Brain microvascular endothelial cell (primary cell): ENCODE measurements at regions not wholly inside any gene's neighbourhood (a gene's known extent, or its start where the extent isn't known, plus 50 kb on each side); places are given as distances from the start of the nearest gene placed in this dataset.
A peak's percentile ranks its signal among the peaks of the same experiment; 100 is the strongest.

ENCODE experiments used
- DNase-seq: peaks from one replicate; pipeline ENCODE4 v3.0.0-alpha.2; 2020
- H3K27ac ChIP-seq: fragments of 250-450 bp; sonication (Bioruptor Pico); 2 replicates; pipeline ENCODE4 v1.5.1; 2020; ENCODE audit warnings: mild to moderate bottlenecking, moderate library complexity
- H3K27me3 ChIP-seq: fragments of 250-450 bp; sonication (Bioruptor Pico); replicated peaks from 2 replicates; pipeline ENCODE4 v1.5.1; 2020; ENCODE audit warnings: mild to moderate bottlenecking
- H3K36me3 ChIP-seq: fragments of 250-450 bp; sonication (Bioruptor Pico); replicated peaks from 2 replicates; pipeline ENCODE4 v1.5.1; 2020; ENCODE audit warnings: mild to moderate bottlenecking
- H3K4me3 ChIP-seq: 2 replicates; pipeline ENCODE4 v1.5.1; 2011; ENCODE audit warnings: low read depth, mild to moderate bottlenecking, control low read depth, low read length, moderate library complexity
- in situ Hi-C: cut with HindIII; loops from 2 replicates; pipeline ENCODE4 v1.10.0; 2017; ENCODE audit warnings: low sequenced_read_pairs, low pct_ligation_motif_present
- TF ChIP-seq, protein P1 (sequence below): IDR thresholded peaks from 2 replicates; pipeline ENCODE4 v1.5.1; 2011; ENCODE audit warnings: low read depth, mild to moderate bottlenecking, moderate library complexity, low read length, control low read depth, inconsistent platforms; ENCODE audit errors: missing control alignments

DNA sequence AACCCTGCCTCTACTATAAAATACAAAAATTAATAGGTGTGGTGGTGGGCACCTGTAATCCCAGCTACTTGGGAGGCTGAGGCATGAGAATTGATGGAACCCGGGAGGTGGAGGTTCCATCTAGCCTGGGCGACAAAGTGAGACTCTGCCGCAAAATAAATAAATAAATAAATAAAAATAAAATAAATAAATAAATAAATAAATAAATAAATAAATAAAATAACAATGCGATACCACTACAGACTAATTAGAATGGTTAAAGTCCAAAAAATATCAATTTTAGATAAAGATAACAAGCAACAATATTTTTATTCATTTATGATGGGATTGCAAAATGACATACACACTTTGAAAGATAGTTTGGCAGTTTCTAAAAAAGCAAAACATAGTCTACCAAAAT lies 1131.5 kb downstream of the SI start:
- Histone ChIP-seq H3K36me3 (no peaks in the 10 kb centered on the region), H3K4me3 (no peak overlapping the region), H3K27me3 (no peaks in the 10 kb centered on the region), H3K27ac (no peak overlapping the region)
- TF ChIP-seq, protein P1, sequence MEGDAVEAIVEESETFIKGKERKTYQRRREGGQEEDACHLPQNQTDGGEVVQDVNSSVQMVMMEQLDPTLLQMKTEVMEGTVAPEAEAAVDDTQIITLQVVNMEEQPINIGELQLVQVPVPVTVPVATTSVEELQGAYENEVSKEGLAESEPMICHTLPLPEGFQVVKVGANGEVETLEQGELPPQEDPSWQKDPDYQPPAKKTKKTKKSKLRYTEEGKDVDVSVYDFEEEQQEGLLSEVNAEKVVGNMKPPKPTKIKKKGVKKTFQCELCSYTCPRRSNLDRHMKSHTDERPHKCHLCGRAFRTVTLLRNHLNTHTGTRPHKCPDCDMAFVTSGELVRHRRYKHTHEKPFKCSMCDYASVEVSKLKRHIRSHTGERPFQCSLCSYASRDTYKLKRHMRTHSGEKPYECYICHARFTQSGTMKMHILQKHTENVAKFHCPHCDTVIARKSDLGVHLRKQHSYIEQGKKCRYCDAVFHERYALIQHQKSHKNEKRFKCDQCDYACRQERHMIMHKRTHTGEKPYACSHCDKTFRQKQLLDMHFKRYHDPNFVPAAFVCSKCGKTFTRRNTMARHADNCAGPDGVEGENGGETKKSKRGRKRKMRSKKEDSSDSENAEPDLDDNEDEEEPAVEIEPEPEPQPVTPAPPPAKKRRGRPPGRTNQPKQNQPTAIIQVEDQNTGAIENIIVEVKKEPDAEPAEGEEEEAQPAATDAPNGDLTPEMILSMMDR, result no peak
- DNase-seq, result no peak
- in situ Hi-C loops, result no loop called here

DNA sequence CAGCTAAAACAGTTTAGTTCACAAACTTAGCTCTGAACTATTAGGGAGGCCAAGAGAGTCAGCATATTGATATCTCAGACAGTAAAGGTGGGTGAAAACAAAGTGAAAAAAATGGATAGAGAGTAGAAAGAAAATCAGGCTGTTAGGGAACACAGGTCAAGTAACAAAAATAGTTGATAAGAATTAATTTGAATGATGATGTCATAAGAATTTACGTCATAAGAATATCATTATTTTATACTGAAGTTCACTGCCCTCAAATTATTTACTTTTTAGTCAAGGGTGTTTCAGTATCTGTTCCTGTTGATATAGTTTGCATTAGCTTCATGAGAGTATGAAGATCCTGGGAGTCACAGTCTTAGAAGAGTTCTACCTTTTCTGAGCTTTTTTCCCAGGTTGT lies 1134.6 kb downstream of the SI start:
- no peak for DNase-seq
- H3K36me3 ChIP-seq, result no peaks in the 10 kb centered on the region
- H3K27ac ChIP-seq, result no peak overlapping the region
- no peak overlapping the region for H3K4me3 ChIP-seq
- H3K27me3 ChIP-seq, result no peaks in the 10 kb centered on the region
- TF ChIP-seq, protein P1, result no peak
- in situ Hi-C loops, result no loop called here

DNA sequence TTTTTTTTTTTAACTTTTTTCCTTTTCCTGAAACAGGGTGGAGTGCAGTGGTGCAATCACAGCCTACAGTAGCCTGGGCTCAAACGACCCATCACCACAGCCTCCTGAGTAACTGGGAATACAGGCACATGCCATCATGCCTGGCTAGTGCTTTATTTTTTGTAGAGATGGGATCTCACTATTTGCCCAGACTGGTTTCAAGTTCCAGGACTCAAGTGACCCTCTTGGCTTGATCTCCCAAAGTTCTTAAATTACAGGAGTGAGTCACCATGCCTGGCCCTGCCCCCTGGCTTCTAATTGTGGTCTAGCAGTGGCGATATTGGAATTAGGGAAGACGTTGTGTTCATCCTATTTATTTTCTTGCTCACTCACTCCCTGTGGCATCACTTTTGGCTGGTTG lies 1138.4 kb downstream of the SI start:
- Histone ChIP-seq H3K4me3 (no peak overlapping the region), H3K27me3 (no peaks in the 10 kb centered on the region), H3K36me3 (no peaks in the 10 kb centered on the region), H3K27ac (no peak overlapping the region)
- TF ChIP-seq, protein P1, result peak; percentile 49
- in situ Hi-C loops, result no loop called here
- DNase-seq, result peak; percentile 55

DNA sequence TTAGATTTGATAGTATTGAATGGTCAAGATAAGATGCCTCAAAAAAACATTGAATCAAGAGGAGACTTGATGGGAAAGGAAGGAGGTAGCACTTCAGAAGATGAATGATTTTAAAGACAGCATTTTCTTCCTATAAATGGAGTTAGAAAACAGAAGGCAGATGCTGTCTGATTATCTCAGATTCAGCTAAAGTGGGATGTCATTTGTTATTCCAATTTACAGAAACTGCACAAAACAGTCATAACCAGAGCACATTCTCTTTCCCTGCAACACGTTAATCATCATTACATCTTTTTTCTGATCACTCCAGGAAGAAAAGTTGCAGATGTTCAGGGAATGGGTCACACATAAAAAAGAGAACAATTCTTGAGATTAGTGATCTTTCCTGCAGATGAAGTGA lies 1141.8 kb downstream of the SI start:
- in situ Hi-C loops, result no loop called here
- Histone ChIP-seq H3K36me3 (no peaks in the 10 kb centered on the region), H3K4me3 (no peak overlapping the region), H3K27me3 (no peaks in the 10 kb centered on the region), H3K27ac (no peak overlapping the region)
- TF ChIP-seq, protein P1, result no peak
- DNase-seq, result no peak

DNA sequence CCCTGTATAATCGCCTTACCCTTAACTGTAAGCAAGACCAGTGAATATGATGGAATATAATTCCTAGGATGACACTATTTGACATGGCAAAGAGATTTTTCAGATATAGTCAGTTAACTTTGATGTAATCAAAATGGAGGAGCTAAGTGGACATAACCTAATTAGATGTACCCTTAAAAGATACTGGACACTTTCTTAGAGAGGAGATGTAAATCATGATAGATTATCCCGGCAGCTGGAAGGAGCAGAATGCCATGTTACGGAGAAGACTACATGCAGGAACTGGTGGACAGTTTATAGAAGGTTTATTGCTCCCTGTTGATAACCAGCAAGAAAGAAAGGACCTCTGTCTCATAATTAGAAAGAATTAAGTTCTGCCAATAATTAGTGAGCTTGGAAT lies 1142.9 kb downstream of the SI start:
- Histone ChIP-seq H3K36me3 (no peaks in the 10 kb centered on the region), H3K27ac (no peak overlapping the region), H3K4me3 (no peak overlapping the region), H3K27me3 (no peaks in the 10 kb centered on the region)
- TF ChIP-seq, protein P1, result no peak
- in situ Hi-C loops, result no loop called here
- no peak for DNase-seq

DNA sequence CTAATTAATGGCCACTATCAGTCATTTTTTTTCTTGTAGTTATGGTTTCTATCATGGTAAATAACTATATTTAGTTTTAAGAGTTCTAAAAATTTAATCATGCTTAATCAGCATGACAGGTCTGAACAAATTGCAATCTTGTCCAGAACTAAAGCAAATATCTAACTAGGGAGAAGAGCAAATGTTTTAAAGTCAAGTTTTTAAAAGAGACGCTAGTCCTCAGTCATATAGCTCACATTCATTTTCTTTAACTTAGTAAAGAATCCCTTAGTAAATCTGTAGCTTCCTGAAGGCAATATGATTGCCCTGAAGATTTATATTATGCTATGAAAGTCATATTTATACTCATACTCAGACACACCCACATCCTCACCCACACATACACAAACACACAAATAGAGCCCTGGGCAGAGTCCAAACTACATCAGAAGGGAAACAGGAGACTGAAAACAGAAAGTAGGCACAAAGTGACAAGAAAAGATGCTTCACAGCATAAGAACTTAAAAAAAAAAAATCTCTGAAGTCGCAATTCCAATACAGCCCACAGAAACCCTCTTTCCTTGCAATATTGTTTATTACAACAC lies 1149.1 kb downstream of the SI start:
- no peak for DNase-seq
- no peaks in the 10 kb centered on the region for H3K27me3 ChIP-seq
- in situ Hi-C loops, result no loop called here
- H3K36me3 ChIP-seq, result no peaks in the 10 kb centered on the region
- TF ChIP-seq, protein P1, result no peak
- no peak overlapping the region for H3K27ac ChIP-seq
- no peak overlapping the region for H3K4me3 ChIP-seq
